Mesendoderm (in vitro differentiated cells): ENCODE measurements at regions not wholly inside any gene's neighbourhood (a gene's known extent, or its start where the extent isn't known, plus 50 kb on each side); places are given as distances from the start of the nearest gene placed in this dataset.

ENCODE experiments used
- DNase-seq: peaks from one replicate; pipeline ENCODE4 v3.0.0; 2013
- H2AK5ac ChIP-seq: 2 replicates; pipeline ENCODE4 v1.6.1; 2013; ENCODE audit warnings: low read length, inconsistent platforms
- H2BK120ac ChIP-seq: 2 replicates; pipeline ENCODE4 v1.6.1; 2013; ENCODE audit warnings: low read depth, mild to moderate bottlenecking, low read length, moderate library complexity, mixed read lengths
- H2BK15ac ChIP-seq: replicated peaks from 2 replicates; pipeline ENCODE4 v1.6.1; 2013; ENCODE audit warnings: low read depth, mild to moderate bottlenecking, moderate library complexity
- H2BK5ac ChIP-seq: 2 replicates; pipeline ENCODE4 v1.6.1; 2013; ENCODE audit warnings: low read length, inconsistent platforms
- H3K18ac ChIP-seq: 2 replicates; pipeline ENCODE4 v1.6.1; 2013; ENCODE audit warnings: mild to moderate bottlenecking, low read length, mixed read lengths
- H3K23ac ChIP-seq: one replicate; pipeline ENCODE4 v1.6.1; 2013; ENCODE audit warnings: low read length
- H3K27ac ChIP-seq: 2 replicates; pipeline ENCODE4 v1.5.1; 2013; ENCODE audit warnings: low read depth, mild to moderate bottlenecking, inconsistent platforms, low read length, moderate library complexity
- H3K27me3 ChIP-seq: 2 replicates; pipeline ENCODE4 v1.6.1; 2013; ENCODE audit warnings: low read length, control low read depth, mild to moderate bottlenecking, inconsistent platforms; ENCODE audit not compliant: insufficient read depth, poor library complexity
- H3K36me3 ChIP-seq: 2 replicates; pipeline ENCODE4 v1.6.1; 2013; ENCODE audit warnings: low read length, inconsistent platforms; ENCODE audit not compliant: control insufficient read depth, insufficient read depth
- H3K4ac ChIP-seq: one replicate; pipeline ENCODE4 v1.6.1; 2013; ENCODE audit warnings: low read depth, mild to moderate bottlenecking, low read length, moderate library complexity
- H3K4me1 ChIP-seq: 2 replicates; pipeline ENCODE4 v1.6.1; 2013; ENCODE audit warnings: low read depth, low read length, inconsistent platforms; ENCODE audit not compliant: control insufficient read depth
- H3K4me2 ChIP-seq: 2 replicates; pipeline ENCODE4 v1.6.1; 2013; ENCODE audit warnings: low read length
- H3K4me3 ChIP-seq: 2 replicates; pipeline ENCODE4 v1.5.1; 2013; ENCODE audit warnings: mild to moderate bottlenecking, low read length
- H3K56ac ChIP-seq: one replicate; pipeline ENCODE4 v1.6.1; 2013; ENCODE audit warnings: low read length
- H3K79me1 ChIP-seq: 2 replicates; pipeline ENCODE4 v1.6.1; 2013; ENCODE audit warnings: low read length, inconsistent platforms
- H3K79me2 ChIP-seq: 2 replicates; pipeline ENCODE4 v1.6.1; 2013; ENCODE audit warnings: mild to moderate bottlenecking, low read length; ENCODE audit not compliant: control insufficient read depth, insufficient read depth
- H3K9ac ChIP-seq: 2 replicates; pipeline ENCODE4 v1.6.1; 2013; ENCODE audit warnings: low read length, inconsistent platforms
- H4K5ac ChIP-seq: one replicate; pipeline ENCODE4 v1.6.1; 2013; ENCODE audit warnings: low read length
- H4K8ac ChIP-seq: one replicate; pipeline ENCODE4 v1.6.1; 2013; ENCODE audit warnings: low read depth, mild to moderate bottlenecking, control low read depth, low read length, moderate library complexity
- WGBS: extraction: QIAGEN DNeasy Blood & Tissue Kit; methylation state at CpG from one replicate; pipeline ENCODE4 v1.1.7; 2013; ENCODE audit warnings: low lambda C conversion rate, missing lambda C conversion rate; ENCODE audit not compliant: insufficient coverage; ENCODE audit errors: extremely low coverage; 5-methylcytosine and 5-hydroxymethylcytosine counted together

GRCh38 chr2:160687629-160688028 is 194.0 kb upstream of the RBMS1 start:
- H2BK5ac ChIP-seq, result no peak overlapping the region
- H2BK120ac ChIP-seq, result no peak overlapping the region
- H4K5ac ChIP-seq, result no peak overlapping the region
- H3K4me3 ChIP-seq, result no peak overlapping the region
- H3K4me1 ChIP-seq, result no peaks in the 10 kb centered on the region
- no peak overlapping the region for H3K56ac ChIP-seq
- no peak overlapping the region for H3K18ac ChIP-seq
- no peaks in the 10 kb centered on the region for H3K36me3 ChIP-seq
- H3K4me2 ChIP-seq, result no peak overlapping the region
- no peak overlapping the region for H3K9ac ChIP-seq
- no peak overlapping the region for H3K27ac ChIP-seq
- DNase-seq, result no peak
- no peak overlapping the region for H4K8ac ChIP-seq
- no peak overlapping the region for H2AK5ac ChIP-seq
- no peak overlapping the region for H3K4ac ChIP-seq
- H2BK15ac ChIP-seq, result no peak overlapping the region
- H3K79me2 ChIP-seq, result no peaks in the 10 kb centered on the region
- no CpG with 5 or more reads among the region's 7 CpGs for WGBS
- H3K23ac ChIP-seq, result no peak overlapping the region
- no peaks in the 10 kb centered on the region for H3K27me3 ChIP-seq
- no peaks in the 10 kb centered on the region for H3K79me1 ChIP-seq

- no peak for DNase-seq
- Histone ChIP-seq H3K27ac (no peak overlapping the region), H3K4ac (no peak overlapping the region), H2BK5ac (no peak overlapping the region), H2BK120ac (no peak overlapping the region), H4K5ac (no peak overlapping the region), H3K27me3 (no peaks in the 10 kb centered on the region), H3K9ac (no peak overlapping the region), H2BK15ac (no peak overlapping the region), H3K36me3 (no peaks in the 10 kb centered on the region), H3K4me1 (no peaks in the 10 kb centered on the region), H3K23ac (no peak overlapping the region), H4K8ac (no peak overlapping the region), H3K79me2 (no peaks in the 10 kb centered on the region), H2AK5ac (no peak overlapping the region), H3K79me1 (no peaks in the 10 kb centered on the region), H3K4me3 (no peak overlapping the region), H3K4me2 (no peak overlapping the region), H3K56ac (no peak overlapping the region), H3K18ac (no peak overlapping the region)
- WGBS, result no CpG with 5 or more reads among the region's 1 CpG
These were observed 195.8 kb upstream of the RBMS1 start for GRCh38 chr2:160689441-160689840.

- H3K36me3 ChIP-seq, result no peaks in the 10 kb centered on the region
- H3K4me3 ChIP-seq, result no peak overlapping the region
- no peak overlapping the region for H3K27ac ChIP-seq
- H3K27me3 ChIP-seq, result no peaks in the 10 kb centered on the region
- WGBS, result no CpG with 5 or more reads among the region's 2 CpGs
- H2BK5ac ChIP-seq, result no peak overlapping the region
- H4K8ac ChIP-seq, result no peak overlapping the region
- no peak overlapping the region for H2BK120ac ChIP-seq
- H3K18ac ChIP-seq, result no peak overlapping the region
- no peak overlapping the region for H3K9ac ChIP-seq
- H4K5ac ChIP-seq, result no peak overlapping the region
- no peak overlapping the region for H3K23ac ChIP-seq
- H3K4ac ChIP-seq, result no peak overlapping the region
- H3K4me2 ChIP-seq, result no peak overlapping the region
- H2AK5ac ChIP-seq, result no peak overlapping the region
- H3K79me1 ChIP-seq, result no peaks in the 10 kb centered on the region
- H2BK15ac ChIP-seq, result no peak overlapping the region
- H3K4me1 ChIP-seq, result no peaks in the 10 kb centered on the region
- H3K79me2 ChIP-seq, result no peaks in the 10 kb centered on the region
- DNase-seq, result no peak
- H3K56ac ChIP-seq, result no peak overlapping the region
These were observed 200.6 kb upstream of the RBMS1 start for GRCh38 chr2:160694221-160694620.

- no peak overlapping the region for H2AK5ac ChIP-seq
- H2BK5ac ChIP-seq, result no peak overlapping the region
- H3K79me1 ChIP-seq, result no peaks in the 10 kb centered on the region
- no peak overlapping the region for H4K5ac ChIP-seq
- H2BK15ac ChIP-seq, result no peak overlapping the region
- no peak overlapping the region for H3K23ac ChIP-seq
- no peaks in the 10 kb centered on the region for H3K36me3 ChIP-seq
- H3K4me3 ChIP-seq, result no peak overlapping the region
- H3K56ac ChIP-seq, result no peak overlapping the region
- no peaks in the 10 kb centered on the region for H3K79me2 ChIP-seq
- H3K27ac ChIP-seq, result no peak overlapping the region
- no peak for DNase-seq
- H3K4me1 ChIP-seq, result no peaks in the 10 kb centered on the region
- no peaks in the 10 kb centered on the region for H3K27me3 ChIP-seq
- no peak overlapping the region for H3K18ac ChIP-seq
- no peak overlapping the region for H2BK120ac ChIP-seq
- no peak overlapping the region for H3K9ac ChIP-seq
- H3K4ac ChIP-seq, result no peak overlapping the region
- H3K4me2 ChIP-seq, result no peak overlapping the region
- H4K8ac ChIP-seq, result no peak overlapping the region
- WGBS, result no CpG with 5 or more reads among the region's 2 CpGs
These were observed 201.0 kb upstream of the RBMS1 start for GRCh38 chr2:160694631-160695030.

- no peak overlapping the region for H2AK5ac ChIP-seq
- no peak overlapping the region for H4K5ac ChIP-seq
- H3K9ac ChIP-seq, result no peak overlapping the region
- H3K4me2 ChIP-seq, result no peak overlapping the region
- H3K36me3 ChIP-seq, result no peaks in the 10 kb centered on the region
- no peak overlapping the region for H3K4ac ChIP-seq
- no peak overlapping the region for H3K23ac ChIP-seq
- H3K4me1 ChIP-seq, result no peaks in the 10 kb centered on the region
- no peak overlapping the region for H4K8ac ChIP-seq
- H2BK120ac ChIP-seq, result no peak overlapping the region
- H2BK5ac ChIP-seq, result no peak overlapping the region
- H2BK15ac ChIP-seq, result no peak overlapping the region
- no peaks in the 10 kb centered on the region for H3K27me3 ChIP-seq
- no peak overlapping the region for H3K18ac ChIP-seq
- H3K79me2 ChIP-seq, result no peaks in the 10 kb centered on the region
- H3K27ac ChIP-seq, result no peak overlapping the region
- H3K4me3 ChIP-seq, result no peak overlapping the region
- DNase-seq, result no peak
- WGBS, result no CpG with 5 or more reads among the region's 3 CpGs
- H3K56ac ChIP-seq, result no peak overlapping the region
- no peaks in the 10 kb centered on the region for H3K79me1 ChIP-seq
These were observed 201.9 kb upstream of the RBMS1 start for GRCh38 chr2:160695402-160696086.

- no peak overlapping the region for H3K56ac ChIP-seq
- no peak overlapping the region for H2AK5ac ChIP-seq
- no peaks in the 10 kb centered on the region for H3K36me3 ChIP-seq
- no peak for DNase-seq
- no peak overlapping the region for H4K5ac ChIP-seq
- no peak overlapping the region for H3K18ac ChIP-seq
- H2BK5ac ChIP-seq, result no peak overlapping the region
- H3K27ac ChIP-seq, result no peak overlapping the region
- no peak overlapping the region for H3K4ac ChIP-seq
- no peaks in the 10 kb centered on the region for H3K4me1 ChIP-seq
- H2BK15ac ChIP-seq, result no peak overlapping the region
- no peak overlapping the region for H3K23ac ChIP-seq
- no peaks in the 10 kb centered on the region for H3K79me1 ChIP-seq
- no peak overlapping the region for H3K4me3 ChIP-seq
- H3K4me2 ChIP-seq, result no peak overlapping the region
- H3K79me2 ChIP-seq, result no peaks in the 10 kb centered on the region
- no peak overlapping the region for H4K8ac ChIP-seq
- H2BK120ac ChIP-seq, result no peak overlapping the region
- no peak overlapping the region for H3K9ac ChIP-seq
- no CpG with 5 or more reads among the region's 2 CpGs for WGBS
- H3K27me3 ChIP-seq, result no peaks in the 10 kb centered on the region
These were observed 202.5 kb upstream of the RBMS1 start for GRCh38 chr2:160696087-160696452.
